Mammary epithelial cell (primary cell): ENCODE measurements at regions not wholly inside any gene's neighbourhood (a gene's known extent, or its start where the extent isn't known, plus 50 kb on each side); places are given as distances from the start of the nearest gene placed in this dataset.

ENCODE experiments used
- EZH2 ChIP-seq: IDR thresholded peaks from 2 replicates; pipeline ENCODE4 v1.6.1; 2012; ENCODE audit warnings: low read length, inconsistent platforms, borderline replicate concordance
- TF ChIP-seq, protein P1 (sequence below), 2 donors: IDR thresholded peaks in 1 of 2; conservative IDR thresholded peaks in 1 of 2; 2 replicates each; pipeline ENCODE4 v1.5.1; 2011 to 2012; ENCODE audit warnings: inconsistent platforms in 2 of 2, low read length in 2 of 2, mild to moderate bottlenecking in 2 of 2, control low read depth in 1 of 2, low read depth in 1 of 2; ENCODE audit not compliant: insufficient read depth in 1 of 2; ENCODE audit errors: extremely low read depth in 1 of 2

DNA sequence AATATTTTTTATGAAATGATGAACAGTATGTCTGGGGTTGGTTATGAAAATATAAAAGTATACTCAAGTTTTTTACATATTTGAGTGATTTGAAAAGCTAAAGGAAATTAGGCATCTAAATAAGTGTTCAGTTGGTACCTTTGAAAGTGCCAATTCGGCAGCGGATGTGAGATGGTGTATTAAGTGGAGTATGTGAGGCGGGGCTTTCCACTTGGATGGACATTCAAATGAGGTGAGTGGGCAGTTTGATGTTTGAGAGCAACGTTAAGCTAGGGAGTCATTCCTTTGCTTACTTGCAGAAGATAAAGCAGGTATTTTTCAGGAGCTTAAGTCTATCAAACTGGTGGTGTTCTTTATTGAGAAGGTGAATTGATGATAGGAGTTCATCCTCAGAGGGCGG, 189.0 kb upstream of the GOLIM4 start:
- TF ChIP-seq, protein P1, sequence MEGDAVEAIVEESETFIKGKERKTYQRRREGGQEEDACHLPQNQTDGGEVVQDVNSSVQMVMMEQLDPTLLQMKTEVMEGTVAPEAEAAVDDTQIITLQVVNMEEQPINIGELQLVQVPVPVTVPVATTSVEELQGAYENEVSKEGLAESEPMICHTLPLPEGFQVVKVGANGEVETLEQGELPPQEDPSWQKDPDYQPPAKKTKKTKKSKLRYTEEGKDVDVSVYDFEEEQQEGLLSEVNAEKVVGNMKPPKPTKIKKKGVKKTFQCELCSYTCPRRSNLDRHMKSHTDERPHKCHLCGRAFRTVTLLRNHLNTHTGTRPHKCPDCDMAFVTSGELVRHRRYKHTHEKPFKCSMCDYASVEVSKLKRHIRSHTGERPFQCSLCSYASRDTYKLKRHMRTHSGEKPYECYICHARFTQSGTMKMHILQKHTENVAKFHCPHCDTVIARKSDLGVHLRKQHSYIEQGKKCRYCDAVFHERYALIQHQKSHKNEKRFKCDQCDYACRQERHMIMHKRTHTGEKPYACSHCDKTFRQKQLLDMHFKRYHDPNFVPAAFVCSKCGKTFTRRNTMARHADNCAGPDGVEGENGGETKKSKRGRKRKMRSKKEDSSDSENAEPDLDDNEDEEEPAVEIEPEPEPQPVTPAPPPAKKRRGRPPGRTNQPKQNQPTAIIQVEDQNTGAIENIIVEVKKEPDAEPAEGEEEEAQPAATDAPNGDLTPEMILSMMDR (conservative IDR thresholded peaks at IDR 0.05 in 1 of 2, IDR thresholded peaks at IDR 0.05 in 1 of 2; ENCODE audit: extremely low read depth in 1 of 2, insufficient read depth in 1 of 2, low read depth in 1 of 2, low read length in 2 of 2), result no peak
- TF ChIP-seq EZH2, result no peak
